SJSA1 (cell line): ENCODE measurements at regions not wholly inside any gene's neighbourhood (a gene's known extent, or its start where the extent isn't known, plus 50 kb on each side); places are given as distances from the start of the nearest gene placed in this dataset.

ENCODE experiments used
- DNase-seq, 2 experiments: peaks; one replicate each; pipeline ENCODE4 v3.0.0-alpha.2; 2015 to 2020; ENCODE audit warnings: low spot score in 2 of 2, low read depth in 1 of 2
- H3K27ac ChIP-seq: fragments of 250-450 bp; sonication (Bioruptor Pico); 2 replicates; pipeline ENCODE4 v1.5.1; 2020; ENCODE audit warnings: mild to moderate bottlenecking, moderate library complexity
- H3K27me3 ChIP-seq: fragments of 250-450 bp; sonication (Bioruptor Pico); replicated peaks from 2 replicates; pipeline ENCODE4 v1.5.1; 2020; ENCODE audit warnings: mild to moderate bottlenecking, moderate library complexity
- H3K36me3 ChIP-seq: fragments of 250-450 bp; sonication (Bioruptor Pico); 2 replicates; pipeline ENCODE4 v1.5.1; 2020; ENCODE audit warnings: mild to moderate bottlenecking
- H3K4me1 ChIP-seq: fragments of 250-450 bp; sonication (Bioruptor Pico); replicated peaks from 2 replicates; pipeline ENCODE4 v1.6.1; 2021; ENCODE audit warnings: mild to moderate bottlenecking
- H3K4me3 ChIP-seq: fragments of 250-450 bp; sonication (Bioruptor Pico); 2 replicates; pipeline ENCODE4 v1.5.1; 2020; ENCODE audit warnings: mild to moderate bottlenecking
- H3K9me3 ChIP-seq: fragments of 250-450 bp; sonication (Bioruptor Pico); replicated peaks from 2 replicates; pipeline ENCODE4 v1.5.1; 2020; ENCODE audit warnings: mild to moderate bottlenecking

DNA sequence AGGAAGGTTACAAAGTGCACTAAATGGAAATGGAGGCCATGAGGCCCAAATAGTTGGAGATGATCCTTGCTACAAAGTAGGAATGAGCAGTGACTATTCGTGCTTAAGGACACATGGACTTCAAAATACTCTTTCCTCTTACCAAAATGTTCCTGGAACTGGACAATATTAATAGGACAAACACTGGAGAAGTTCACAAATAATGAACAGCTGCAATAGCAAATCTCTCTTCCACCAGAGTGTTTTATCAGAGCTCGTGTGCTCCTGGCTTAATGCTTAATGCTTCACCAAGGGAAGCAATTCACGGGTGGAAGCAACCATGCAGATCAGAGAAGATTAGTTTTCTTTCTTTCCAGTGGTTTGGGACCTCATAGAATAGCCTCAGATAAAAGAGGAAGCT, 435.4 kb downstream of the BCKDHB start:
- peaks cover 65% of the 10 kb centered on the region for H3K4me1 ChIP-seq
- DNase-seq = no peak

DNA sequence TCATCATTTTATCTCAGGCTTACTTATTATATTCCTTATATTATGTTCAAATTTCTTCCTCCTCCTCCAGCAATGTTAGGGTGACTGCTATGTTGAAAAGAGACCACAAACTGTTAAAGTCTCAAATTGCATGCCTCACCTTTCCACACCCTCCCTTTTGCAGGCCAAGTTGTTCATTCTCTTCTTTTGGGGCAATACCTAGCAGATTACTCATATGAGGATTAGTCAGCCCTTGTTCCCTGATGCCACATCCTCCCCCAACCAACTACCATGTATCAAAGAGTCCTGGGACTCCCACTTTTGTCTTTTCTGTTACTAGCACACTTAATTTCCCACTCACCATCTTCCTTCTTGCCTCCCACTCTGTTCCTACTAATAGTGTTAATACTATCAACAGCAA, 434.7 kb downstream of the BCKDHB start:
- peak; percentile 76 to 80 for DNase-seq
- peak overlapping the region; percentile 94 for H3K27ac ChIP-seq
- peaks cover 5% of the 10 kb centered on the region; the same call in 1 of the 2 replicates for H3K36me3 ChIP-seq
- no peaks in the 10 kb centered on the region for H3K9me3 ChIP-seq
- H3K4me3 ChIP-seq = no peak overlapping the region
- H3K4me1 ChIP-seq = peaks cover 65% of the 10 kb centered on the region
- H3K27me3 ChIP-seq = no peaks in the 10 kb centered on the region

More for the DNA sequence above, 435.4 kb downstream of the BCKDHB start:
- Histone ChIP-seq H3K36me3 (peaks cover 5% of the 10 kb centered on the region; the same call in 1 of the 2 replicates), H3K27ac (peak overlapping the region; percentile 94), H3K27me3 (no peaks in the 10 kb centered on the region), H3K9me3 (no peaks in the 10 kb centered on the region), H3K4me3 (no peak overlapping the region)

DNA sequence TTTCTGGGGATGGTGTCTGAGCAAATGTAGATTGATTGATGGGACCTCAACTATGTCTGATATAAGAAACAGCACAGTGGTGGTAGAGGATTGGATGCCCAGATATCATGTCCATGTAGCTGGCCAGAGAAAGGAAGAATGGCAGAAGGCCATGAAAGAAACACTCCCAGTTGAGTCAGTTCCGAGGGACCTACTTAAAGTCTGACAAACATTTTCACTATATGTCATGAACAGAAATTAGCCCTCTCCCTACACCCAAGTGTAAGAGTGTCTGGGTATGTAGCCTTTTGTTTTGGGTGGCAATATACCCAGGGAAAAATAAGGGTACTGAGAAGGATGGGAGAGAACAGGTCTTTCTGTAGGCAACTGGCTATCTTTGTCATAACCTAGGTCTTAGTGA, 434.2 kb downstream of the BCKDHB start:
- no peak overlapping the region for H3K4me3 ChIP-seq
- H3K4me1 ChIP-seq = peaks cover 65% of the 10 kb centered on the region
- DNase-seq = no peak
- peak overlapping the region; percentile 94 for H3K27ac ChIP-seq
- H3K36me3 ChIP-seq = peaks cover 5% of the 10 kb centered on the region; the same call in 1 of the 2 replicates
- H3K9me3 ChIP-seq = no peaks in the 10 kb centered on the region
- no peaks in the 10 kb centered on the region for H3K27me3 ChIP-seq

DNA sequence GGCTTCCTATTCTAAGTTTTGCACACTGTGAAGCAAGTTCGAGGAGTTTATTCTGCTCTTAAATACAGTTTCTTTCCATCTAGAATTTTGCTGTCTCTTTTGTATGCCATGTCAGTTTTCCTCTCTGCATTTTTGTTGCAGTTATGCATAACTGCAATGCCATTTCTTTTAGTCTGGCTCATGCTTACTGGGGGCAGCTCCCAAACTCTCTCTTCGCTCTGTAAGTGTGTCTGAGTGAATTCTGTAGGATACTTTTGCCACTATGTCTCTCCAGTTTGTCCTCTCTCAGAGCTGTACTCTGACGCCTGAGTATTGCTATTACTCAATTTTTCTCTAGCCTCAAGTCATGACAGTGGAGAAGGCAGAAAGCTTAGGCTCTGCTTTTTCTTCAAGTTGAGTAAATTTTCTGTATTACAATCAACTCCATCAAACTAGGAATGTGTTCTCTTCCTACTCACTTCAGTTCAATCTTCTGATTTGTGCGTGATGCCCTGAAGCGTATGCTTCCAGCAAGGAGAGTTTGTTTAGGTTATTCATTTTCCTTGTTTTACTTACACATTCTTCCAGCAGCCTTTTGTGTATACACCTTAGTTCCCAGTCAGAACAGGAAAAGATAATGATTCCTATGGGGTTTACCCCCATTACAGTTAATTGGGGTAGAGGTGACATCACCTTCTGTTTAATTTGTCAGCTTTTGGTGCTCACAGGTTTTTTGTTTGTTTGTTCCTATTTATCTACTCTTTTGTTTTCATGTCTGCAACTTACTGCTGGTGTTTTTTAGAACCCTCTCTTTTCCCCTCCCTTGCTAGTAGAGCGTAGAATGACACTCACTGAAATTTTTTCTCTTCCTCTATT, 430.9 kb downstream of the BCKDHB start:
- peaks cover 5% of the 10 kb centered on the region; the same call in 1 of the 2 replicates for H3K36me3 ChIP-seq
- H3K4me3 ChIP-seq = no peak overlapping the region
- no peaks in the 10 kb centered on the region for H3K27me3 ChIP-seq
- DNase-seq = peak in 1 of 2 experiments; percentile 78
- peak overlapping the region; percentile 44 for H3K27ac ChIP-seq
- H3K9me3 ChIP-seq = no peaks in the 10 kb centered on the region
- H3K4me1 ChIP-seq = peaks cover 42% of the 10 kb centered on the region

DNA sequence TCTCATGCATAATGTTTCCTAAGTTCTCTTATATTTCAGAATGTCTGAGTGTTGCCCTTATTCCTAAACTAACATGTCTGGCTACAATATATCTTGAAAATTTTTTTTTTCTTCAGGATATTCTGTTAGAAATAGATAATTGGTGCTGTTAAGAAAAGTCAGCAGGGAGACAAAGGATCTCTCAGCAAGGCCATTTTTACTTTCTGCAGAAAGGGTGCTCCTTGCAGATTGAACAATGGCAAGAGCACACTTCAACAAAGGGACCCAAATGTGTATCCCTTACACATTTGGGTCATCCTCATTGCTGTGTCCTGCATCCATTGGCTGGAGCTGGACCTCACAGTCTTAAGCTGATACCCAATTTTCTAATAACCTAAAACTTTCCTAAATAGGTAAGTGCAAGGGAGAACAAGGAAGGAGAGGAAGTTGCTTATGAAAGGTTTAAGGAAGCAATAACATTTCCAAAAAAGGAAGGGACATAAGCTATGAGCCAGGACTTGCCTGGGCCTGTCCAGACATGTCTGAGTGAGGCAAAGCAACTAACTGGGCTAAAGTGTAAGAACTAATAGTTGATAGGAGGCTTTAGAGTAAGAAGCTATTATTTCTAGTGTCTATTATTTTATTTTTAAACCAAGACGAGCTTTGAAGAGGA, 429.6 kb downstream of the BCKDHB start:
- Histone ChIP-seq H3K27me3 (no peaks in the 10 kb centered on the region), H3K27ac (peak overlapping the region; percentile 44; the same call in 1 of the 2 replicates), H3K4me3 (no peak overlapping the region), H3K36me3 (peaks cover 5% of the 10 kb centered on the region; the same call in 1 of the 2 replicates), H3K4me1 (peaks cover 29% of the 10 kb centered on the region), H3K9me3 (no peaks in the 10 kb centered on the region)
- DNase-seq = no peak

DNA sequence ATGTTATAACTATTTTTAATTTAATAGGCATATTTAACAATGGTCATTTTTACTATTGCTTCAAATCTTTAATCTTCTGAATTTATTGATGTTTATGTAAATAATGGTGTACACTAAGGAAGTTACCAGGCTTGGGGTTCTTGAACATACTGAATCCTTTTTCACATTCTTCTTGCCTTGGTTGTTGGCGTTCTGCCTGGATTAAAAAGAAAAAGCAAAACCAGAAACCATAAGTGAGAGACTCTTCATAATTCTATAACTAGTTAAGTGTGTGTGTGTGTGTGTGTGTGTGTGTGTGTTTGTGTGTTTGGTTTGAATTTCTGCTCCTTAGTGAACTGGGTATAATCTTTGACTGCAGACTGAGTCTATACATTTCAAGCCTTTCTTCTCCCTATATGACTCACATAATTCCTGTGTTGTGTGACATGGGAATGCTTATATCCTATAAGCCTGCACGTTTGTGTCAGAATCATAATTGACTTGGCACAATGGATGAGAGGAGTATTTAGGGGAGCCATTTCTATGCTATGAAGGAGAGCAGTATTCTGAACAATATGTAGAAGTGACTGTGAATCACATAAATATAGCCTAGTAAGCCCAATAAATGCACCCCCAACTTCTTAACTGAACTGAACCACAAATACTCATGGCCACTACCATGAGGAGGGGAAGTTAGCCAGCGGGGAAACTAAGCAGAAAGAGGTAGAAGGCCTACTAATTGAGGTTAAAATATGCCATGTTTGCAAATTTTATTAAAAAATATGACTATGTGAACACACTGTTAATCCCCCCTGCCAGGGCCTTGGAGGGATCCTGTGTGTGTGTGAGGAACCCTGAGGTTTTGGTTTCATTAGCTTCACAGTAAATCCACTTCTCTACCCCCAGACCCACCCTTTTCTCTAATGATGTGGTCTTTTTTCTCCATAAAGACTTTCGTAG, 425.5 kb downstream of the BCKDHB start:
- DNase-seq = no peak
- H3K27me3 ChIP-seq = no peaks in the 10 kb centered on the region
- H3K36me3 ChIP-seq = no peaks in the 10 kb centered on the region
- no peak overlapping the region for H3K27ac ChIP-seq
- H3K4me3 ChIP-seq = no peak overlapping the region
- H3K9me3 ChIP-seq = no peaks in the 10 kb centered on the region
- peaks cover 20% of the 10 kb centered on the region for H3K4me1 ChIP-seq

DNA sequence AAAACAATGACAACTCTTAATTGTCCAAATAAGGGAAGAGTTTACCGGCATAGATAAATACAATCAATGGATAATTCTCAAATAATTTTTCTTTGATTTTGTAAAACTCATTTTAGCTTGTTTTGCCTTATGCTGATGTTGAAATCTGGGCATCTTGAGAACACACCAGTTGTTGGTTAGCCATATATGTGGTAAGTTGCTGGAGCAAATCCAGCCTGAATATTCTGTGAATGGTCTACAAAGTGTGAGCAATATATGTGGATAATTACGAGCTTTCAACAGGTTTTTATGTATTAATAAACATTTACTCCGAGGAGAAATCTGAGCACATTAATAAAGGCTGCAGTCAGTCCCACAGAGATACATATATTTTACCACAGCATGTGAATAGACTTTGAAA, 423.6 kb downstream of the BCKDHB start:
- H3K4me3 ChIP-seq = no peak overlapping the region
- DNase-seq = no peak
- no peaks in the 10 kb centered on the region for H3K36me3 ChIP-seq
- no peaks in the 10 kb centered on the region for H3K27me3 ChIP-seq
- no peak overlapping the region for H3K27ac ChIP-seq
- H3K4me1 ChIP-seq = peaks cover 15% of the 10 kb centered on the region
- no peaks in the 10 kb centered on the region for H3K9me3 ChIP-seq

DNA sequence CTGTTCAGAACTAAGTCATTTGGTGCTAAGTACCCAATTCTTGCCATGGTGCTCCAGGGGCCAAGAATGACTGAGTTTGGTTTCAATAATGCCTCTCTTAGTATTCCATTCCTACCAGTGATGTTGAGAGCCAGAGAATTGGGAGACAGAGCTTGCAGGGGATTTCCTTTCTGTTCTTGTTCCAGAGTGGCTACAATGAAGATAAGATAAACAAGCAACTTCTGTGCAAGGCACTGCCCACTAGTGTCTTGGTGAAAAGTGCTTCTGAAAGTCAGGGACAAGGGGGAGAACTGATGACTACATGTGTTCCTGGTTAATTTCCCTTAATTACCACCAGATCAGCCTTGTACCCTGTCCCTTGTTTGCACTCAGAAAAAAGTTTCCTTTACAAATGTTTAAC, 421.6 kb downstream of the BCKDHB start:
- peak overlapping the region; percentile 31; the same call in 1 of the 2 replicates for H3K27ac ChIP-seq
- no peaks in the 10 kb centered on the region for H3K36me3 ChIP-seq
- H3K4me3 ChIP-seq = no peak overlapping the region
- H3K4me1 ChIP-seq = peaks cover 26% of the 10 kb centered on the region
- no peaks in the 10 kb centered on the region for H3K9me3 ChIP-seq
- H3K27me3 ChIP-seq = no peaks in the 10 kb centered on the region
- DNase-seq = no peak

DNA sequence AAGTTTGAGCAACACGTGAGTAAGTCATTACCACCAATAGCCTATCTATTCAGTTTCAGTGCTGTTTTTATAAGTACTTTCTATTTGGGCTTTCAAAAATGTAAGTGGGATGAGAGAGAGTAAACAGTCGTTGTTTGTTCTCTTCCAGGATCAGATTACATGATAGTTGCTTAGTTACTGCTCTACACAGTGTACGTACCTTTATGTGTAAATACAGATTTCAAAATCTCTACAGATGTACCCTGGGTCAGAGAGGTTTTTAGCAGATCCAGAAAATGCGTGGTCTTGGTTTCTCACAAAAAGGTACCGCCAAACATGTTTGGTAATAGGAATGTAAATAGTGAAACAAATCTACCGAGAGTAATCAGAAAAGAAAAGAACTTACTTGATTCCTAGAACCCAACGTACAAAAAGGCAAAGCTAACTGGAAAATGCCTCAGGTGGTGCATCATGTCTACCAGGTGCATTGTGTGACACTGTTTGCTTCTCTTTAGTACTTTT, 421.1 kb downstream of the BCKDHB start:
- H3K27ac ChIP-seq = peak overlapping the region; percentile 31; the same call in 1 of the 2 replicates
- no peaks in the 10 kb centered on the region for H3K36me3 ChIP-seq
- no peaks in the 10 kb centered on the region for H3K9me3 ChIP-seq
- peaks cover 27% of the 10 kb centered on the region for H3K4me1 ChIP-seq
- H3K27me3 ChIP-seq = no peaks in the 10 kb centered on the region
- no peak overlapping the region for H3K4me3 ChIP-seq
- no peak for DNase-seq

DNA sequence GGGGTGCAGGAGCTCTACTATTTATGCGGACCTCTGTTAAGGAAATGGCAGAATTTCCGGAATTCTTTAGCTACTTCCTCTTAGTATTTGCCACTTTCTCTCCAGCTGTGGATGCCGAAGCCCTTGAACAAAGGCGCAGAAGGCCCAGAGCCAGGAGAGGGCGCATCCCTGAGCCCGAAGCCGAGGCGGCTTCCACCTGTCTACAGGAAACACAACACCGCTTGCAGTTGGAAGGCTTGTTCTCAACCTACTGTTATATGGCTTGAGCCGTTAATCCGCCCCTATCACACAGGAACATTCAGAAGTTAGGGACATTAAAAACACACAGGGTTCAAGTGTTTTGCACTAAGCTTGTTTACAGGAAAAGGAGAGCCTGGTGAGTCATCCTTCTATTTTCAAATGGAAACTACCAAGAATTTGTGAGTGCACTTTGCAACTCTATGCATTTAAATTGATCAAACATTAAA, 417.1 kb downstream of the BCKDHB start:
- Histone ChIP-seq H3K27ac (no peak overlapping the region), H3K4me3 (no peak overlapping the region), H3K4me1 (peaks cover 27% of the 10 kb centered on the region), H3K9me3 (no peaks in the 10 kb centered on the region), H3K27me3 (no peaks in the 10 kb centered on the region), H3K36me3 (no peaks in the 10 kb centered on the region)
- peak in 1 of 2 experiments; percentile 42 for DNase-seq

DNA sequence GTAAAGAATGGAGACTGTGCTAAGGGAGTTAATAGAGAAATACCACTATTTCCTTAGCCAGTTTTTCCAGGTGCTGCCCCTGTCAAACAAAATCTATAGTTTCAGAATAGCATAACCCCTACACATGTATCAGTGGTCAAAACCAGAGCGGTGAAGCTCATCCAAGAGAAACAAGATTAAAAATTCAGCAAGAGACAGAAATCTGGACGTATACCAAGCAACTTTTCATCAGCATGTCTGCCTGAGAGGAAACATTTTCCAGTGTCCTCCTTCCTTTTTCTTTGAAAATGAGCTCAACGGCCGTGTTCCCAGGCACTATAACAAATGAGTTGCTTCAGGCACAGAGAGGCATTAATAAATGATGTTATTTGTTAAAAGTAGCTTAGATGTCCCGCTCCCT, 416.5 kb downstream of the BCKDHB start:
- Histone ChIP-seq H3K4me1 (peaks cover 23% of the 10 kb centered on the region), H3K9me3 (no peaks in the 10 kb centered on the region), H3K4me3 (no peak overlapping the region), H3K27me3 (no peaks in the 10 kb centered on the region), H3K36me3 (no peaks in the 10 kb centered on the region), H3K27ac (no peak overlapping the region)
- DNase-seq = no peak

DNA sequence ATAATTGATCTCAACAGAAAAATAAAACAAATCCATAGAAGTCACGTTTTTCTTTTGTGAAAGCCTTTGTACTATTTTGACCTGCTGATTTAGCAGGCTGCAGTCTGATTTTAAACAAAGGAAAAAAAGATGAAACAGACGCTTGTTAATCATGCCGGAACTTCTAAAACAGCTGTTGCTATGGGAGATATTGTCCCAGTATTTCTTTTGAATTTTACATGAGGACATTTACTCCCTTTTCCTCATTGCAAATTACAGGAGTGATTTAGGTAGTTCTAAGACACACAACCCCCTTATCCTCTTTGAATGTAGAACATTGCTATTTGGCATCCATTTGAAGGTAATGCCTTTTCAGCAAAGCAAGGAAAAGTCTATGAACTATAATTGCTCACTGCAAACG, 416.1 kb downstream of the BCKDHB start:
- no peak overlapping the region for H3K27ac ChIP-seq
- H3K4me3 ChIP-seq = no peak overlapping the region
- H3K36me3 ChIP-seq = no peaks in the 10 kb centered on the region
- H3K9me3 ChIP-seq = no peaks in the 10 kb centered on the region
- H3K4me1 ChIP-seq = peaks cover 19% of the 10 kb centered on the region
- DNase-seq = no peak
- H3K27me3 ChIP-seq = no peaks in the 10 kb centered on the region
